SK-N-SH (cell line): ENCODE measurements at regions not wholly inside any gene's neighbourhood (a gene's known extent, or its start where the extent isn't known, plus 50 kb on each side); places are given as distances from the start of the nearest gene placed in this dataset.

ENCODE experiments used
- CTCF ChIA-PET: fragments of 300-600, 350-600 bp; formaldehyde crosslinking; extraction: SDS; loops from one replicate; lab custom pipeline; 2021; lab: Yijun Ruan, JAX
- POLR2A ChIA-PET: fragments of 350-600 bp; sonication (Branson Sonifier 250); formaldehyde crosslinking; extraction: SDS; loops from one replicate; lab custom pipeline; 2020; ENCODE audit warnings: antibody characterized with exemption, inconsistent platforms; lab: Yijun Ruan, JAX
- DNase-seq: peaks from one replicate; pipeline ENCODE4 v3.0.0; 2012
- H2AFZ ChIP-seq: fragments of 200-600 bp; sonication (generic); 2 replicates; pipeline ENCODE4 v1.8.1; 2016; ENCODE audit warnings: antibody characterized with exemption, mild to moderate bottlenecking, low read depth
- H3F3A ChIP-seq: fragments of 200-600 bp; sonication (generic); replicated peaks from 2 replicates; pipeline ENCODE3; 2016; ENCODE audit warnings: antibody characterized with exemption, mild to moderate bottlenecking; ENCODE audit not compliant: insufficient read depth
- H3K27ac ChIP-seq, 2 experiments: fragments of 200-500 bp in 1 of 2; fragments of 200-600 bp in 1 of 2; sonication (Bioruptor generic) in 1 of 2; sonication (generic), shearing (Covaris generic) in 1 of 2; 2 replicates each; pipeline versions ENCODE4 v1.5.1 to v1.6.1; 2014 to 2016; ENCODE audit warnings: low read depth in 2 of 2, inconsistent platforms in 1 of 2, low read length in 1 of 2, mild to moderate bottlenecking in 1 of 2, mixed read lengths in 1 of 2
- H3K27me3 ChIP-seq: fragments of 200-600 bp; sonication (generic), shearing (Covaris generic); 2 replicates; pipeline ENCODE4 v1.6.1; 2016; ENCODE audit warnings: mixed run types; ENCODE audit not compliant: insufficient read depth
- H3K36me3 ChIP-seq, 2 experiments: fragments of 200-500 bp in 1 of 2; fragments of 200-600 bp in 1 of 2; sonication (Bioruptor generic) in 1 of 2; sonication (generic) in 1 of 2; replicated peaks in 1 of 2; 2 replicates each; pipeline versions ENCODE3 to v1.5.1; 2014 to 2016; ENCODE audit warnings: low read length in 1 of 2, mild to moderate bottlenecking in 1 of 2; ENCODE audit not compliant: insufficient read depth in 2 of 2, control insufficient read depth in 1 of 2
- H3K4me1 ChIP-seq, 2 experiments: fragments of 200-500 bp in 1 of 2; fragments of 200-600 bp in 1 of 2; sonication (Bioruptor generic) in 1 of 2; sonication (generic), shearing (Covaris generic) in 1 of 2; 2 replicates each; pipeline versions ENCODE4 v1.5.1 to v1.6.1; 2014 to 2016; ENCODE audit warnings: low read depth in 1 of 2, low read length in 1 of 2, mixed run types in 1 of 2; ENCODE audit not compliant: insufficient read depth in 2 of 2, control insufficient read depth in 1 of 2
- H3K4me2 ChIP-seq: fragments of 200-600 bp; sonication (generic), shearing (Covaris generic); 2 replicates; pipeline ENCODE4 v1.6.1; 2017; ENCODE audit warnings: mixed run types
- H3K4me3 ChIP-seq, 2 experiments: fragments of 200-500 bp in 1 of 2; fragments of 200-600 bp in 1 of 2; sonication (Bioruptor generic) in 1 of 2; sonication (generic), shearing (Covaris generic) in 1 of 2; 2 replicates each; pipeline versions ENCODE4 v1.5.1 to v1.8.1; 2014 to 2016; ENCODE audit warnings: low read depth in 2 of 2, inconsistent platforms in 1 of 2, low read length in 1 of 2, mild to moderate bottlenecking in 1 of 2, mixed read lengths in 1 of 2, moderate library complexity in 1 of 2
- H3K79me2 ChIP-seq: fragments of 200-600 bp; sonication (generic); 2 replicates; pipeline ENCODE4 v1.8.1; 2017; ENCODE audit warnings: mild to moderate bottlenecking; ENCODE audit not compliant: insufficient read depth
- H3K9ac ChIP-seq: fragments of 200-600 bp; sonication (generic); 2 replicates; pipeline ENCODE4 v1.6.1; 2017; ENCODE audit warnings: mixed run types
- H3K9me2 ChIP-seq: fragments of 200-600 bp; sonication (generic); 2 replicates; pipeline ENCODE4 v1.6.1; 2017; ENCODE audit warnings: mixed run types
- H3K9me3 ChIP-seq: fragments of 200-600 bp; sonication (generic); 2 replicates; pipeline ENCODE4 v1.6.1; 2017; ENCODE audit warnings: mixed run types, mild to moderate bottlenecking, moderate library complexity
- H4K20me1 ChIP-seq: fragments of 200-600 bp; sonication (generic); 2 replicates; pipeline ENCODE4 v1.6.1; 2017; ENCODE audit warnings: mild to moderate bottlenecking, mixed run types; ENCODE audit not compliant: insufficient read depth
- CHD2 ChIP-seq: fragments of 150-350 bp; IDR thresholded peaks from 2 replicates; pipeline ENCODE4 v1.6.1; 2018; ENCODE audit warnings: low read length; ENCODE audit not compliant: partially characterized antibody
- EZH2phosphoT487 ChIP-seq: fragments of 200-600 bp; sonication (generic); IDR thresholded peaks from 2 replicates; pipeline ENCODE4 v1.6.1; 2017; ENCODE audit warnings: low read depth, mixed run types, mild to moderate bottlenecking, antibody characterized with exemption, moderate library complexity, borderline replicate concordance
- FOSL2 ChIP-seq: IDR thresholded peaks from 2 replicates; pipeline ENCODE4 v1.4.0; 2012; ENCODE audit warnings: low read depth, mild to moderate bottlenecking, moderate library complexity, borderline replicate concordance
- FOXM1 ChIP-seq: IDR thresholded peaks from 2 replicates; pipeline ENCODE4 v1.4.0; 2012; ENCODE audit warnings: low read depth, mild to moderate bottlenecking
- NRF1 ChIP-seq: IDR thresholded peaks from 2 replicates; pipeline ENCODE4 v1.6.1; 2012; ENCODE audit warnings: low read depth, mild to moderate bottlenecking, low read length
- POLR2AphosphoS5 ChIP-seq: IDR thresholded peaks from 2 replicates; pipeline ENCODE4 v1.6.1; 2012; ENCODE audit warnings: low read depth, low read length
- RCOR1 ChIP-seq: fragments of 150-350 bp; IDR thresholded peaks from 2 replicates; pipeline ENCODE4 v1.6.1; 2017; ENCODE audit warnings: antibody characterized with exemption, low read length
- REST ChIP-seq: IDR thresholded peaks from 2 replicates; pipeline ENCODE4 v1.6.1; 2012; ENCODE audit warnings: mild to moderate bottlenecking, low read depth, low read length, moderate library complexity
- SMC3 ChIP-seq: IDR thresholded peaks from 2 replicates; pipeline ENCODE4 v1.6.1; 2012; ENCODE audit warnings: low read depth, low read length, improper control_type of control experiment
- TAF1 ChIP-seq: IDR thresholded peaks from 2 replicates; pipeline ENCODE4 v1.6.1; 2012; ENCODE audit warnings: low read depth, mild to moderate bottlenecking, low read length, moderate library complexity, borderline replicate concordance
- ZBTB33 ChIP-seq: IDR thresholded peaks from 2 replicates; pipeline ENCODE4 v1.4.0; 2012; ENCODE audit warnings: low read depth, borderline replicate concordance
- WGBS: methylation state at CpG from one replicate; pipeline ENCODE4 v1.1.6; 2017; ENCODE audit warnings: low lambda C conversion rate; 5-methylcytosine and 5-hydroxymethylcytosine counted together
- TF ChIP-seq, protein P1 (sequence below): fragments of 150-350 bp; IDR thresholded peaks from 2 replicates; pipeline ENCODE4 v1.6.1; 2017; ENCODE audit warnings: antibody characterized with exemption, low read length, low read depth, borderline replicate concordance

DNA sequence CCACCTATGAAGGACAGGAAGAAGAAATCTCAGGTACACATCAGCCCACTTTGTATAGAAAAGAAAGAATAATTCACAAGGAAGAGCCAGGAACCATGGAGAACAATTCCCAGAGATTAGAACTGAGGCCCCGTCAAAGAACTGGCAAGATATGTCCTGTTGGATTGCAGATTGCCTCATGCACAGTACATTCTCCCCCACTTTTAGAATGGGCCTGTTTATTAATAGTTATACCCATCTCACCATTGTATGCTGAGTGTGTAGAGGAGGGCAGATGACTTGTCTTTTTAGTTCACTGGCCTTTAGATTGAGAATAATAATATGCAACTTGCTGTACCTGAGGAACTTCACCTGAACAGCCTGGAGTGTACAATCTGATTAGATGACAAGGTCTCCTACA lies 315.6 kb upstream of the HAND2 start:
- CTCF ChIA-PET = interaction anchor here (0.6 to 1.1 kb wide), 2 partner anchors 8 to 291 kb away, joined by 3 to 4 read pairs; no protein-coding TSS in a partner anchor

More for the DNA sequence above, 315.6 kb upstream of the HAND2 start:
- no peak overlapping the region for H3K4me2 ChIP-seq
- no peak overlapping the region for H3K4me3 ChIP-seq
- no peaks in the 10 kb centered on the region for H3K4me1 ChIP-seq
- H3K9ac ChIP-seq = no peak overlapping the region
- no peaks in the 10 kb centered on the region for H3F3A ChIP-seq
- no peaks in the 10 kb centered on the region for H3K79me2 ChIP-seq
- H3K27ac ChIP-seq = no peak overlapping the region
- WGBS = 91% methylated on average over 1 of the region's 1 CpG
- POLR2A ChIA-PET = no interaction called here
- no peaks in the 10 kb centered on the region for H3K27me3 ChIP-seq
- TF ChIP-seq REST (no peak), NRF1 (no peak), RCOR1 (no peak), POLR2AphosphoS5 (no peak), TAF1 (no peak), ZBTB33 (no peak), FOSL2 (no peak), FOXM1 (no peak), SMC3 (no peak), CHD2 (no peak), EZH2phosphoT487 (no peak)
- TF ChIP-seq, protein P1, sequence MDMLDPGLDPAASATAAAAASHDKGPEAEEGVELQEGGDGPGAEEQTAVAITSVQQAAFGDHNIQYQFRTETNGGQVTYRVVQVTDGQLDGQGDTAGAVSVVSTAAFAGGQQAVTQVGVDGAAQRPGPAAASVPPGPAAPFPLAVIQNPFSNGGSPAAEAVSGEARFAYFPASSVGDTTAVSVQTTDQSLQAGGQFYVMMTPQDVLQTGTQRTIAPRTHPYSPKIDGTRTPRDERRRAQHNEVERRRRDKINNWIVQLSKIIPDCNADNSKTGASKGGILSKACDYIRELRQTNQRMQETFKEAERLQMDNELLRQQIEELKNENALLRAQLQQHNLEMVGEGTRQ = no peak
- H3K9me3 ChIP-seq = no peaks in the 10 kb centered on the region
- no peaks in the 10 kb centered on the region for H3K36me3 ChIP-seq
- no peaks in the 10 kb centered on the region for H3K9me2 ChIP-seq
- H2AFZ ChIP-seq = no peak overlapping the region
- DNase-seq = no peak
- H4K20me1 ChIP-seq = no peaks in the 10 kb centered on the region
